ENCODE measurements at regions not wholly inside any gene's neighbourhood (a gene's known extent, or its start where the extent isn't known, plus 50 kb on each side); places are given as distances from the start of the nearest gene placed in this dataset.
"Not testable (repeated sequence)": the region's sequence is repeated elsewhere in the genome, so short reads cannot be mapped to it uniquely, and the experiment has no call there.

DNA sequence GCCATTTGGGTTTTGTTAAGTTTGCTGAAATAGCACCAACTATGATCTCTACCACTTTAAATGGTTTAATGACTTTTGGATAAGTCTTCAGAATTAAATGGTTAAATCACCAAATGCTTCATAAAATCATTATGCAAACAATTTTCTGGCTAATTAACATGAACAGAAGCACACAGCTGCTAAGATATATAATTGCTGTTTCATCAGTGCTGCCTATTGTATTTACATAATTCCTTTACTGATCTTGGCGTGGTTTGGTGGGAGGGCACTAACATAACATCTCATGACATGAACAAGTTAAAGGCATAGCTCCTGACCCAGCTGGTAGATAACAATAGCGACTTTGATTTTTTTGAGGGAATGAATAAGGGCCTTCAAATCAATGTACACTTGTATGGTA is 94.1 kb downstream of the FZD1 start:
- TF ChIP-seq, protein P1, sequence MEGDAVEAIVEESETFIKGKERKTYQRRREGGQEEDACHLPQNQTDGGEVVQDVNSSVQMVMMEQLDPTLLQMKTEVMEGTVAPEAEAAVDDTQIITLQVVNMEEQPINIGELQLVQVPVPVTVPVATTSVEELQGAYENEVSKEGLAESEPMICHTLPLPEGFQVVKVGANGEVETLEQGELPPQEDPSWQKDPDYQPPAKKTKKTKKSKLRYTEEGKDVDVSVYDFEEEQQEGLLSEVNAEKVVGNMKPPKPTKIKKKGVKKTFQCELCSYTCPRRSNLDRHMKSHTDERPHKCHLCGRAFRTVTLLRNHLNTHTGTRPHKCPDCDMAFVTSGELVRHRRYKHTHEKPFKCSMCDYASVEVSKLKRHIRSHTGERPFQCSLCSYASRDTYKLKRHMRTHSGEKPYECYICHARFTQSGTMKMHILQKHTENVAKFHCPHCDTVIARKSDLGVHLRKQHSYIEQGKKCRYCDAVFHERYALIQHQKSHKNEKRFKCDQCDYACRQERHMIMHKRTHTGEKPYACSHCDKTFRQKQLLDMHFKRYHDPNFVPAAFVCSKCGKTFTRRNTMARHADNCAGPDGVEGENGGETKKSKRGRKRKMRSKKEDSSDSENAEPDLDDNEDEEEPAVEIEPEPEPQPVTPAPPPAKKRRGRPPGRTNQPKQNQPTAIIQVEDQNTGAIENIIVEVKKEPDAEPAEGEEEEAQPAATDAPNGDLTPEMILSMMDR (IDR thresholded peaks at IDR 0.05; ENCODE audit: low read depth, low read length): no peak
- Histone ChIP-seq H3K4me3 (ENCODE audit: low read depth, low read length) (no peak overlapping the region), H3K27me3 (ENCODE audit: control insufficient read depth, insufficient read depth, low read length) (no peaks in the 10 kb centered on the region), H3K9me3 (ENCODE audit: control insufficient read depth, insufficient read depth, low read length) (no peaks in the 10 kb centered on the region), H3K27ac (ENCODE audit: low read depth, low read length) (no peak overlapping the region)
- no peak for DNase-seq (ENCODE audit: low read depth, low spot score)
- POLR2A ChIA-PET: no interaction called here
- CTCF ChIA-PET: no interaction called here

DNA sequence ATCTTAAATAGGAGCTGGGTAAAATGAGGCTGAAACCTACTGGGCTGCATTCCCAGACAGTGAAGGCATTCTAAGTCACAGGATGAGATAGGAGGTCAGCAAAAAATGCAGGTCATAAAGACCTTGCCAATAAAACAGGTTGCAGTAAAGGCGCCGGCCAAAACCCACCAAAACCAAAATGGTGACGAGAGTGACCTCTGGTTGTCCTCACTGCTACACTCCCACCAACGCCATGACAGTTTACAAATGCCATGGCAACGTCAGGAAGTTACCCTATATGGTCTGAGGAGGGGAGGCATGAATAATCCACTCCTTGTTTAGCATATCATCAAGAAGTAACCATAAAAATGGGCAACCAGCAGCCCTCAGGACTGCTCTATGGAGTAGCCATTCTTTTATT is 100.9 kb downstream of the FZD1 start:
- H3K27ac ChIP-seq (ENCODE audit: low read depth, low read length); POLR2A ChIA-PET; DNase-seq (ENCODE audit: low read depth, low spot score); H3K4me3 ChIP-seq (ENCODE audit: low read depth, low read length); H3K27me3 ChIP-seq (ENCODE audit: control insufficient read depth, insufficient read depth, low read length); H3K9me3 ChIP-seq (ENCODE audit: control insufficient read depth, insufficient read depth, low read length); CTCF ChIA-PET: not testable (repeated sequence)

DNA sequence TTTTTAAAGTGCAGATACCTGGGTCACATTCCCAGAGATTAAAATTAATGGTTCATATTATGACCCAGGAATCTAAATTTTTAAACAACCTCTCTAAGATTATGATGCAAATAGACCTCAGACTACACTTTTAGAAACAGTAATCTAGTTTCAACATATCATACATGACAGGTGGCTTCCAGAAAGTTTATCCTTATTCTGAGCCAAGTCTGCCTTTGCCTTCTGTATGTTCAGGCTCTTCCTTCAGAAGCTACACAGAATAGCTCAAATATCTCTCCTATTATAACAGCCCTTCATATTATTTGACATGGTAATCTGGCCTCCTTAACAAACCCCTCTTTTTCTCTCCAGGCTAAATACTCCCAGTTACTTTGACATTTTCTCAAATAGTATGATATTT is 101.9 kb downstream of the FZD1 start:
- Histone ChIP-seq H3K27me3 (ENCODE audit: control insufficient read depth, insufficient read depth, low read length) (no peaks in the 10 kb centered on the region), H3K9me3 (ENCODE audit: control insufficient read depth, insufficient read depth, low read length) (no peaks in the 10 kb centered on the region), H3K4me3 (ENCODE audit: low read depth, low read length) (no peak overlapping the region), H3K27ac (ENCODE audit: low read depth, low read length) (no peak overlapping the region)
- DNase-seq (ENCODE audit: low read depth, low spot score): no peak
- POLR2A ChIA-PET: no interaction called here
- CTCF ChIA-PET: no interaction called here
- TF ChIP-seq, protein P1 (IDR thresholded peaks at IDR 0.05; ENCODE audit: low read depth, low read length): no peak

DNA sequence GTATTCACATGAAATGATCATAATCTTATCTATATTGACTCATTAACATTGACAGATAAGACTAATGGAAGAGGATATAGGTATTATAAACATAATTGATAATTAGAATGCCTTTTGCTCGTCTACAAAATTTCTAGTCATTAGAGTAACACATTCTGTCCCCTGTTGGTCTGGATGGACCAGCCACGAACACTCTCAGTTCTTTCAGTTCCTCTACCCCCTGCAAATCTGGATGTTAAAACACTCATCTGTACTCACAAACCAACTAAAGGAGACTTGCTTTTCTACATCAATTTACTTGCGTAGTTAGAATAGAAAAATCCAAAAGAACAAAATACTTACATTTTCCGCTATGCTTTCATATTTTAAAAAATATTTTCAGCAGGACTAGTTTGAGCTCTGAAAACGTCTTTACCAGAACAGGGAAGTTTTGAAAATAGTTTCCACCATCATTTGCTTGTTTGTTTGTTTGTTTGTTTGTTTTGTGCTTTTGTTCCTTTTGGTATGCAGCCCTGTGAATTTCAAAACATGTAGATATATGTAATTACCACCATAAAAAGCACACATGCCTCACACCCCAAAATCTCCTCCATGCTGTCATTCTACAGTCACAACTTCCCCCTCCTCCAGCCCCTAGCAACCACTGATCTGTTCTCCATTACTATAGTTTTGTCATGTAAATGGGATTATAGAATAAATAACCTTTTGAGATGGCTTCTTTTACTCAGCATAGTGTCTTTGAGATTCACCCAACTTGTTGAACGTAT is 103.8 kb downstream of the FZD1 start:
- Histone ChIP-seq H3K4me3 (ENCODE audit: low read depth, low read length) (no peak overlapping the region), H3K27me3 (ENCODE audit: control insufficient read depth, insufficient read depth, low read length) (no peaks in the 10 kb centered on the region), H3K9me3 (ENCODE audit: control insufficient read depth, insufficient read depth, low read length) (no peaks in the 10 kb centered on the region), H3K27ac (ENCODE audit: low read depth, low read length) (no peak overlapping the region)
- TF ChIP-seq, protein P1 (IDR thresholded peaks at IDR 0.05; ENCODE audit: low read depth, low read length): no peak
- POLR2A ChIA-PET: no interaction called here
- CTCF ChIA-PET: no interaction called here
- no peak for DNase-seq (ENCODE audit: low read depth, low spot score)

DNA sequence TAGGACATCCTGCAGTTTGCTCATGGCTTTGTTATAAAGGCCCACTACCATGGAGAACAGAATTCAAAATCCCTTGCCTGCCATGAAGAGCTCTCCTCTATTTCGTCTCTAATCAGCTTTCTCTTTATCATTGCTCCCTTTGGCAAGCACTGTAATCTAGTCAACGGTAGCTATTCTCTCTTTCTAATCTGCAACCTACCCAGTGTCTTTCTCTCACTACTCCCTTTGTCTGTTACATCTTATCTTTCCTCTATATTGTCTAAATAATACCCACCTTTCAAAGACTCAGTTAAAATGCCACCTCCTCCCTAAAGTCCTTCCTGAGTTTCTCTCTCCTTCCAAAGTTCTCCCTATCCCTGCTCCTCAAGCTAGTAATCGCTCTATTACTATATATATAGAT is 108.1 kb downstream of the FZD1 start:
- TF ChIP-seq, protein P1 (IDR thresholded peaks at IDR 0.05; ENCODE audit: low read depth, low read length): no peak
- Histone ChIP-seq H3K27me3 (ENCODE audit: control insufficient read depth, insufficient read depth, low read length) (peaks cover 2% of the 10 kb centered on the region), H3K9me3 (ENCODE audit: control insufficient read depth, insufficient read depth, low read length) (no peaks in the 10 kb centered on the region), H3K4me3 (ENCODE audit: low read depth, low read length) (no peak overlapping the region), H3K27ac (ENCODE audit: low read depth, low read length) (no peak overlapping the region)
- no peak for DNase-seq (ENCODE audit: low read depth, low spot score)
- ChIA-PET POLR2A (no interaction called here), CTCF (no interaction called here)

Data from AG04450 (cell line).